ENCODE measurements at regions not wholly inside any gene's neighbourhood (a gene's known extent, or its start where the extent isn't known, plus 50 kb on each side); places are given as distances from the start of the nearest gene placed in this dataset.
"Not testable (repeated sequence)": the region's sequence is repeated elsewhere in the genome, so short reads cannot be mapped to it uniquely, and the experiment has no call there.

- no peak for DNase-seq (ENCODE audit: low read depth)
- H3K4me3 ChIP-seq (ENCODE audit: low read depth, low read length): no peak overlapping the region
- TF ChIP-seq, protein P1, sequence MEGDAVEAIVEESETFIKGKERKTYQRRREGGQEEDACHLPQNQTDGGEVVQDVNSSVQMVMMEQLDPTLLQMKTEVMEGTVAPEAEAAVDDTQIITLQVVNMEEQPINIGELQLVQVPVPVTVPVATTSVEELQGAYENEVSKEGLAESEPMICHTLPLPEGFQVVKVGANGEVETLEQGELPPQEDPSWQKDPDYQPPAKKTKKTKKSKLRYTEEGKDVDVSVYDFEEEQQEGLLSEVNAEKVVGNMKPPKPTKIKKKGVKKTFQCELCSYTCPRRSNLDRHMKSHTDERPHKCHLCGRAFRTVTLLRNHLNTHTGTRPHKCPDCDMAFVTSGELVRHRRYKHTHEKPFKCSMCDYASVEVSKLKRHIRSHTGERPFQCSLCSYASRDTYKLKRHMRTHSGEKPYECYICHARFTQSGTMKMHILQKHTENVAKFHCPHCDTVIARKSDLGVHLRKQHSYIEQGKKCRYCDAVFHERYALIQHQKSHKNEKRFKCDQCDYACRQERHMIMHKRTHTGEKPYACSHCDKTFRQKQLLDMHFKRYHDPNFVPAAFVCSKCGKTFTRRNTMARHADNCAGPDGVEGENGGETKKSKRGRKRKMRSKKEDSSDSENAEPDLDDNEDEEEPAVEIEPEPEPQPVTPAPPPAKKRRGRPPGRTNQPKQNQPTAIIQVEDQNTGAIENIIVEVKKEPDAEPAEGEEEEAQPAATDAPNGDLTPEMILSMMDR (IDR thresholded peaks at IDR 0.05; ENCODE audit: insufficient read depth, low read length): no peak
Observed at GRCh38 chr16:60100371-60100770, 1366.3 kb upstream of the GOT2 start.

DNA sequence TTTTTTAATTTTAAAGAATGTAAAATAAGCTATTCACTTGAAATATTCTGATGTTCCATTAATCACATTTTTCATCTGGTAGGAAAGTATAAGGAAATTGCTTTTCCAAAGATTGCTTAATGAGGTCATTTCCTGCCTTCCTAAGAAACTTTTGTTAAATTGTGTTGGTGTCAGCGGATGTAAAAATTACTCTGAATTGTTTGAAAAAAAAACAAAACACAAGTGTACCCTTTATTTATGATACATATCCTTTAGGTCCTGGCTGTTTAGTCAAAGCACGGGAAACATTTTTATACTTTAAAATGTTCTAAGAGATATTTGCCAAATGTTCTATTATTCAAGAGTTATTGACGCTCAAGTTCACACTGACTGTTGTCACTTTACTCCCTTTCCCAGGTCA, 1357.4 kb upstream of the GOT2 start:
- no peak overlapping the region for H3K4me3 ChIP-seq (ENCODE audit: low read depth, low read length)
- TF ChIP-seq, protein P1 (IDR thresholded peaks at IDR 0.05; ENCODE audit: insufficient read depth, low read length): no peak
- DNase-seq (ENCODE audit: low read depth): no peak

- H3K4me3 ChIP-seq (ENCODE audit: low read depth, low read length): no peak overlapping the region
- TF ChIP-seq, protein P1 (IDR thresholded peaks at IDR 0.05; ENCODE audit: insufficient read depth, low read length): no peak
- no peak for DNase-seq (ENCODE audit: low read depth)
Observed at GRCh38 chr16:60091071-60091470, 1357.0 kb upstream of the GOT2 start.

DNA sequence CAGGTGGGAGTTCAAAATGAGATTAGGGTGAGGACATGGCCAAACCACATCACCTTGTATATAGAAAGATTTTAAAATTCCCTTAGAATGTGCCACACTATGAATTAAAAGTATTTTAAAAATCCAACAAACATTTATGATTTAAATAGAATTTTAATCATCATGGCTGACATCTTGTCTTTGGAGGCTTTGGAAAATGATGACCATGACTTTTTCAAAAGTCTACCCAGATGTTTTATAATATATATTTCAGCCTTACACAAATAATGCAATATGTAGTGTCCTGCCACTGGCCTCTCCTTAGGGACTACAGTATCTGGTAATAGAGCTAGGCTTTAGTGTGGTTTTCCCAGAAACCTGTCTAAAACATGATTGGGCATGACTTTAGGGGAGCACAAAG, 1353.4 kb upstream of the GOT2 start:
- H3K4me3 ChIP-seq (ENCODE audit: low read depth, low read length): no peak overlapping the region
- DNase-seq (ENCODE audit: low read depth): no peak
- TF ChIP-seq, protein P1 (IDR thresholded peaks at IDR 0.05; ENCODE audit: insufficient read depth, low read length): no peak

DNA sequence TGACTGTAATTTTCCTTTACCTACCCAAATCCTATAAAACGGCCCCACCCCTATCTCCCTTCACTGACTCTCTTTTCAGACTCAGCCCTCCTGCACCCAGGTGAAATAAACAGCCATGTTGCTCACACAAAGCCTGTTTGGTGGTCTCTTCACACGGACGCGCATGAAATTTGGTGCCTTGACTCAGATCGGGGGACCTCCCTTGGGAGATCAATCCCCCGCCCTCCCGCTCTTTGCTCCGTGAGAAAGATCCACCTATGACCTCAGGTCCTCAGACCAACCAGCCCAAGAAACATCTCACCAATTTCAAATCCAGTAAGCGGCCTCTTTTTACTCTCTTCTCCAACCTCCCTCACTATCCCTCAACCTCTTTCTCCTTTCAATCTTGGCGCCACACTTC, 1344.7 kb upstream of the GOT2 start:
- not testable (repeated sequence) for H3K4me3 ChIP-seq (ENCODE audit: low read depth, low read length); DNase-seq (ENCODE audit: low read depth)

DNA sequence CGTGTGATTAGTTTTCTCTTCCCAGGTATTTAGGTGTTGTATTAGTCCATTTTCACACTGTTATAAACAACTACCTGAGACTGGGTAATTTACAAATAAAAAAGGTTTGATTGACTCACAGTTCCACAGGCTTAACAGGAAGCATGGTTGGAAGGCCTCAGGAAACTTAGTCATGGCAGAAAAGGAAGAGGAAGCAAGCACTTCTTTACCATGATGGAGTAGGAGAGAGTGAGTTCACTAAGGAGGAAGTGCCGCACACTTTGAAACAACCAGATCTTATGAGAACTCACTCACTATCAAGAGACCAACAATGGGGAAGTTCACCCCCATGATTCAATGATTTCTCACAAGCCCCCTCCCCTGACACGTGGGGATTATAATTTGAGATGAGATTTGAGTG, 1343.7 kb upstream of the GOT2 start:
- no peak overlapping the region for H3K4me3 ChIP-seq (ENCODE audit: low read depth, low read length)
- TF ChIP-seq, protein P1 (IDR thresholded peaks at IDR 0.05; ENCODE audit: insufficient read depth, low read length): no peak
- DNase-seq (ENCODE audit: low read depth): no peak

DNA sequence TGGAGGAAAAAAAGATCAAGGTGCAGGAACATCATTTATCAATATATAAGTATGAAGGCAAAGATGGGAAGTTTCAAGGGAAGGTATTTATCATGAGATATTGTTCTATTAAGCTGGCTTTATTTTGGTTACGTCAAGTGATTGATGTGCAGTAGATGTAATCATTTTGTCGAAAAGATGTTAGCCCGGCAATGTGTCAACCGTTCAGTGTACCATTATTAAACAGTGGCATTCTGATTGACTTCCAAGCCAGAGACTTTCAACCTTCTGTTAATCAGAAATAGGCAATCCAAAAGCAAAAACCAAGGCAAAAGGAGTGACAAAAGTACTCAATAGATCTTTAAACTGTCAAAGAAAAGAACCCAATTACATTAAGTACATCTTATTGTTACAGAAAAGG, 1340.3 kb upstream of the GOT2 start:
- no peak overlapping the region for H3K4me3 ChIP-seq (ENCODE audit: low read depth, low read length)
- TF ChIP-seq, protein P1 (IDR thresholded peaks at IDR 0.05; ENCODE audit: insufficient read depth, low read length): no peak
- DNase-seq (ENCODE audit: low read depth): no peak
